GM18868 (cell line): ENCODE measurements at regions not wholly inside any gene's neighbourhood (a gene's known extent, or its start where the extent isn't known, plus 50 kb on each side); places are given as distances from the start of the nearest gene placed in this dataset.
"Not testable (repeated sequence)": the region's sequence is repeated elsewhere in the genome, so short reads cannot be mapped to it uniquely, and the experiment has no call there.

ENCODE experiments used
- ATAC-seq: cut with Tn5 transposase; IDR thresholded peaks from one replicate; pipeline ENCODE4 v1.9.1; 2021; ENCODE audit warnings: mild to moderate bottlenecking, moderate library complexity; ENCODE audit not compliant: unreplicated experiment

- ATAC-seq, result no peak
These were observed 108.1 kb downstream of the ZFAND4 start for GRCh38 chr10:45564303-45564959.

- ATAC-seq, result no peak
These were observed 110.6 kb downstream of the ZFAND4 start for GRCh38 chr10:45561952-45562351.

GRCh38 chr10:45560262-45560661 is 112.3 kb downstream of the ZFAND4 start:
- no peak for ATAC-seq

GRCh38 chr10:45558425-45558824 is 114.1 kb downstream of the ZFAND4 start:
- ATAC-seq, result no peak

- ATAC-seq, result no peak
These were observed 115.2 kb downstream of the ZFAND4 start for GRCh38 chr10:45557275-45557905.

- no peak for ATAC-seq
These were observed 116.8 kb downstream of the ZFAND4 start for GRCh38 chr10:45555795-45556194.

- ATAC-seq, result not testable (repeated sequence)
These were observed 117.2 kb downstream of the ZFAND4 start for GRCh38 chr10:45555332-45555731.

GRCh38 chr10:45553613-45554012 is 119.0 kb downstream of the ZFAND4 start:
- no peak for ATAC-seq

GRCh38 chr10:45553155-45553554 is 119.4 kb downstream of the ZFAND4 start:
- ATAC-seq, result peak; percentile 78

- ATAC-seq, result no peak
These were observed 120.1 kb downstream of the ZFAND4 start for GRCh38 chr10:45552476-45552875.

- ATAC-seq, result no peak
These were observed 121.4 kb downstream of the ZFAND4 start for GRCh38 chr10:45550903-45551786.

- ATAC-seq, result no peak
These were observed 124.5 kb downstream of the ZFAND4 start for GRCh38 chr10:45548068-45548467.

- no peak for ATAC-seq
These were observed 125.4 kb downstream of the ZFAND4 start for GRCh38 chr10:45547207-45547606.

GRCh38 chr10:45545150-45545549 is 127.4 kb downstream of the ZFAND4 start:
- ATAC-seq, result no peak

- ATAC-seq, result no peak
These were observed 128.4 kb downstream of the ZFAND4 start for GRCh38 chr10:45544191-45544590.

GRCh38 chr10:45541032-45541431 is 131.5 kb downstream of the ZFAND4 start:
- ATAC-seq, result not testable (repeated sequence)

GRCh38 chr10:45540589-45540988 is 132.0 kb downstream of the ZFAND4 start:
- not testable (repeated sequence) for ATAC-seq

- not testable (repeated sequence) for ATAC-seq
These were observed 133.0 kb downstream of the ZFAND4 start for GRCh38 chr10:45539569-45539968.

- ATAC-seq, result no peak
These were observed 138.0 kb downstream of the ZFAND4 start for GRCh38 chr10:45534572-45534971.

- no peak for ATAC-seq
These were observed 140.1 kb downstream of the ZFAND4 start for GRCh38 chr10:45532480-45532879.

- no peak for ATAC-seq
These were observed 146.2 kb downstream of the ZFAND4 start for GRCh38 chr10:45526309-45526905.
